ENCODE measurements at regions not wholly inside any gene's neighbourhood (a gene's known extent, or its start where the extent isn't known, plus 50 kb on each side); places are given as distances from the start of the nearest gene placed in this dataset.
"Not testable (repeated sequence)": the region's sequence is repeated elsewhere in the genome, so short reads cannot be mapped to it uniquely, and the experiment has no call there.

DNA sequence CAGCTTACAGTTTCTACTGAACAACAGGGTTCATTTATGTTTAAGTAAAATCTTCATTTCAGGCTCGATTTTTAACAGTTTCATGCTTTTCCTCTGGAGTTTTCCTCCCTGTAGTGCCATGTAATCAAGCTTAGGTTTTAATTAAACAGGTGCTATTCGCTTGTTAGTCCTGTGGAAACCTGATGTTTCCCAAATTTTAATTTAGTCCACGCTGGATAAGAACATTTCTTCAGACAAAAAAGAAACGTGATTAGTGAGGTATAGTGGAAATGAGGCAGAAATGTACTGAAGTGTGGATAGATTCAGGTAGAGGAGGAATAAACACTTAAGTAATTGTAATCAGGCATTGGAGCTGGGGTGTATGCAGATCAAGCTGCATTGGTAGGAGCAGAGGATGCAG lies 1217.5 kb downstream of the AACS start:
- H3K36me3 ChIP-seq (ENCODE audit: control insufficient read depth in 4 of 4, insufficient read depth in 4 of 4, low read length in 4 of 4), result no peaks in the 10 kb centered on the region

DNA sequence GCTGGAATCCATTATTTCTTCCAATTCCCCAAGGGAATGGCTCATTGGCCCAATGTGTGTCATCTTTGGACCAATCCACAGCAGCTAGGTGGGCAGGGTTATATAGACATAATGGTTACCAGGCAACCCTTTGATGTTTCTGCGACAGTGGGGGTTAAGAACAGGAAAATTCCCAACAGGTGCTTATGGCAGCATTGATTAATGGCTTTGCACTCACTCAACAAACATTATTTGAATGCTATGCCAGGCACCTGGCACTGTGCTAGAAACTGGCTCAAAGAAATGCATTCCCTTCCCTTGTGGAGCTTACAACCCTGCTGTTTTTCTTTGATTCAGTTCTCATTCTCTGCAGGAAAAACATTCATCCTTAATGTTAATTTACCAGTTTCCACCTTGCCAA lies 1221.0 kb downstream of the AACS start:
- DNase-seq (no peak), ATAC-seq (ENCODE audit: insufficient read depth, low FRiP score) (no peak)
- no peaks in the 10 kb centered on the region for H3K4me1 ChIP-seq (ENCODE audit: control insufficient read depth in 5 of 5, insufficient read depth in 5 of 5, low read length in 5 of 5)
- H3K4me3 ChIP-seq, result no peak overlapping the region
- peaks cover 0 to 4% (median 0%) of the 10 kb centered on the region in 4 donors for H3K9me3 ChIP-seq (ENCODE audit: control insufficient read depth in 4 of 4, insufficient read depth in 3 of 4, low read length in 3 of 4)
- no peak overlapping the region for H3K9ac ChIP-seq (ENCODE audit: insufficient read depth in 1 of 2, low read length in 2 of 2)
- WGBS, 2 donors, result 63 to 77% methylated on average over 1 of the region's 1 CpG
- H3K27ac ChIP-seq (ENCODE audit: low read depth in 1 of 2, low read length in 1 of 2), result no peak overlapping the region
- no peaks in the 10 kb centered on the region for H3K36me3 ChIP-seq (ENCODE audit: control insufficient read depth in 4 of 4, insufficient read depth in 4 of 4, low read length in 4 of 4)
- H3K27me3 ChIP-seq (ENCODE audit: control insufficient read depth in 3 of 3, insufficient read depth in 3 of 3, low read length in 2 of 3), result no peaks in the 10 kb centered on the region
- TF ChIP-seq, protein P1, sequence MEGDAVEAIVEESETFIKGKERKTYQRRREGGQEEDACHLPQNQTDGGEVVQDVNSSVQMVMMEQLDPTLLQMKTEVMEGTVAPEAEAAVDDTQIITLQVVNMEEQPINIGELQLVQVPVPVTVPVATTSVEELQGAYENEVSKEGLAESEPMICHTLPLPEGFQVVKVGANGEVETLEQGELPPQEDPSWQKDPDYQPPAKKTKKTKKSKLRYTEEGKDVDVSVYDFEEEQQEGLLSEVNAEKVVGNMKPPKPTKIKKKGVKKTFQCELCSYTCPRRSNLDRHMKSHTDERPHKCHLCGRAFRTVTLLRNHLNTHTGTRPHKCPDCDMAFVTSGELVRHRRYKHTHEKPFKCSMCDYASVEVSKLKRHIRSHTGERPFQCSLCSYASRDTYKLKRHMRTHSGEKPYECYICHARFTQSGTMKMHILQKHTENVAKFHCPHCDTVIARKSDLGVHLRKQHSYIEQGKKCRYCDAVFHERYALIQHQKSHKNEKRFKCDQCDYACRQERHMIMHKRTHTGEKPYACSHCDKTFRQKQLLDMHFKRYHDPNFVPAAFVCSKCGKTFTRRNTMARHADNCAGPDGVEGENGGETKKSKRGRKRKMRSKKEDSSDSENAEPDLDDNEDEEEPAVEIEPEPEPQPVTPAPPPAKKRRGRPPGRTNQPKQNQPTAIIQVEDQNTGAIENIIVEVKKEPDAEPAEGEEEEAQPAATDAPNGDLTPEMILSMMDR (IDR thresholded peaks at IDR 0.05; ENCODE audit: control extremely low read depth, extremely low read depth), result no peak

More for the DNA sequence above, 1217.5 kb downstream of the AACS start:
- Histone ChIP-seq H3K27me3 (ENCODE audit: control insufficient read depth in 3 of 3, insufficient read depth in 3 of 3, low read length in 2 of 3) (no peaks in the 10 kb centered on the region), H3K4me1 (ENCODE audit: control insufficient read depth in 5 of 5, insufficient read depth in 5 of 5, low read length in 5 of 5) (no peaks in the 10 kb centered on the region), H3K9ac (ENCODE audit: insufficient read depth in 1 of 2, low read length in 2 of 2) (no peak overlapping the region), H3K9me3 (ENCODE audit: control insufficient read depth in 4 of 4, insufficient read depth in 3 of 4, low read length in 3 of 4) (peaks cover 0 to 11% (median 0%) of the 10 kb centered on the region in 4 donors), H3K4me3 (no peak overlapping the region), H3K27ac (ENCODE audit: low read depth in 1 of 2, low read length in 1 of 2) (no peak overlapping the region)
- TF ChIP-seq, protein P1 (IDR thresholded peaks at IDR 0.05; ENCODE audit: control extremely low read depth, extremely low read depth), result no peak
- DNase-seq, result no peak
- WGBS, 2 donors, result 63 to 70% methylated on average over 4 of the region's 4 CpGs
- ATAC-seq (ENCODE audit: insufficient read depth, low FRiP score), result no peak

DNA sequence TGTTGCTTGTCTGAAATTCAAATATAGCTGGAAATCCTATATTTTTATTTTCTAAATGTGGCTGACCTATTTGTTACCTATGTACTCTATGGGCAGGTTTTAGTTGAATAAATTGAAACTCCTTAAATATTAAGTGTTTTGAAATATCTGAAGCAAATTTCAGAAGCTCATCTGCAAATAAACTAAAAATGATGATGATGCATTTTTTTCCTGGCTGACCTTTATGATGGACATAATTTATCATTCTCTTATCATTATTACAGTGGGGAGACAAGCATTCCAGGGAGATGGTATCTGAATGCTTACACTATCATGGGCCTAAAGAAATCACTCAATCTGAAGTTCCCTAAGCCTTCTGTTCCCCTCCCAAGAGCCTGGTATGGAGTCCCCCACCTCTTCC lies 1225.2 kb downstream of the AACS start:
- no peak overlapping the region for H3K4me3 ChIP-seq
- ATAC-seq (ENCODE audit: insufficient read depth, low FRiP score), result no peak
- no peak for DNase-seq
- TF ChIP-seq, protein P1 (IDR thresholded peaks at IDR 0.05; ENCODE audit: control extremely low read depth, extremely low read depth), result no peak
- H3K27me3 ChIP-seq (ENCODE audit: control insufficient read depth in 3 of 3, insufficient read depth in 3 of 3, low read length in 2 of 3), result no peaks in the 10 kb centered on the region
- H3K36me3 ChIP-seq (ENCODE audit: control insufficient read depth in 4 of 4, insufficient read depth in 4 of 4, low read length in 4 of 4), result no peaks in the 10 kb centered on the region
- H3K27ac ChIP-seq (ENCODE audit: low read depth in 1 of 2, low read length in 1 of 2), result no peak overlapping the region
- no peaks in the 10 kb centered on the region for H3K4me1 ChIP-seq (ENCODE audit: control insufficient read depth in 5 of 5, insufficient read depth in 5 of 5, low read length in 5 of 5)
- H3K9me3 ChIP-seq (ENCODE audit: control insufficient read depth in 4 of 4, insufficient read depth in 3 of 4, low read length in 3 of 4), result peaks cover 0 to 10% (median 1%) of the 10 kb centered on the region in 4 donors
- no peak overlapping the region for H3K9ac ChIP-seq (ENCODE audit: insufficient read depth in 1 of 2, low read length in 2 of 2)

DNA sequence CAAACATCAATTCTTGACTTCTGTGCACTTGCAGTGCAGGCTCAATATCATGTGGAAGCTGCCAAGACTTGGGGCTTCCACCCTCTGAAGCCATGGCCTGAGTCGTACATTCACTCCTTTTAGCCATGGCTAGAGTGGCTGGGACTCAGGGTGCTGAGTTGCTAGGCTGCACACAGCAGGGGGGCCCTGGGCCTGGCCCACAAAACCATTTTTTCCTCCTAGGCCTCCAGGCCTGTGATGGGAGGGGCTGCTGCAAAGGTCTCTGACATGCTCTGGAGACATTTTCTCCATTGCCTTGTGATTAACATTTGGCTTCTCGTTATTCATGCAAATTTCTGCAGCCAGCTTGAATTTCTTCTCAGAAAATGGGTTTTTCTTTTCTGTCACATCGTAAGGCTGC lies 1226.8 kb downstream of the AACS start:
- not testable (repeated sequence) for H3K27me3 ChIP-seq (ENCODE audit: control insufficient read depth in 3 of 3, insufficient read depth in 3 of 3, low read length in 2 of 3); H3K9ac ChIP-seq (ENCODE audit: insufficient read depth in 1 of 2, low read length in 2 of 2); ATAC-seq (ENCODE audit: insufficient read depth, low FRiP score); H3K36me3 ChIP-seq (ENCODE audit: control insufficient read depth in 4 of 4, insufficient read depth in 4 of 4, low read length in 4 of 4); H3K4me1 ChIP-seq (ENCODE audit: control insufficient read depth in 5 of 5, insufficient read depth in 5 of 5, low read length in 5 of 5); H3K27ac ChIP-seq (ENCODE audit: low read depth in 1 of 2, low read length in 1 of 2); H3K4me3 ChIP-seq; H3K9me3 ChIP-seq (ENCODE audit: control insufficient read depth in 4 of 4, insufficient read depth in 3 of 4, low read length in 3 of 4); DNase-seq
- WGBS, 2 donors, result 75 to 77% methylated on average over 3 of the region's 3 CpGs
